Cardiac fibroblast (primary cell): ENCODE measurements at regions not wholly inside any gene's neighbourhood (a gene's known extent, or its start where the extent isn't known, plus 50 kb on each side); places are given as distances from the start of the nearest gene placed in this dataset.

Source experiments
- DNase-seq, 2 donors: peaks; one replicate each; pipeline versions ENCODE4 v3.0.0 to v3.0.0-alpha.2; 2010; ENCODE audit warnings: low read depth in 2 of 2
- H3K4me3 ChIP-seq, 2 donors: replicated peaks in 1 of 2; 1 replicate in 1 of 2; 2 replicates in 1 of 2; pipeline ENCODE4 v1.5.1; 2011; ENCODE audit warnings: low read depth in 2 of 2, low read length in 2 of 2, mild to moderate bottlenecking in 2 of 2, moderate library complexity in 1 of 2
- CTCF ChIP-seq: IDR thresholded peaks from one replicate; pipeline ENCODE4 v1.5.1; 2011; ENCODE audit warnings: low read depth, mild to moderate bottlenecking, low read length, inconsistent platforms

GRCh38 chr6:8159966-8160365 lies 57.6 kb upstream of the EEF1E1 start:
- no peak for TF ChIP-seq CTCF

GRCh38 chr6:8157839-8158238 lies 55.5 kb upstream of the EEF1E1 start:
- no peak for TF ChIP-seq CTCF
- DNase-seq: no peak

More at GRCh38 chr6:8159966-8160365, 57.6 kb upstream of the EEF1E1 start:
- H3K4me3 ChIP-seq: no peak overlapping the region
- no peak for DNase-seq

GRCh38 chr6:8155259-8156012 lies 53.1 kb upstream of the EEF1E1 start:
- no peak for DNase-seq
- no peak for TF ChIP-seq CTCF
- H3K4me3 ChIP-seq: no peak overlapping the region

More at GRCh38 chr6:8157839-8158238, 55.5 kb upstream of the EEF1E1 start:
- no peak overlapping the region for H3K4me3 ChIP-seq
